ENCODE measurements at regions not wholly inside any gene's neighbourhood (a gene's known extent, or its start where the extent isn't known, plus 50 kb on each side); places are given as distances from the start of the nearest gene placed in this dataset.

GRCh38 chr5:15142458-15142857, 270.9 kb upstream of the ANKH start:
- Histone ChIP-seq H3K27me3 (ENCODE audit: control insufficient read depth, insufficient read depth, low read length) (no peaks in the 10 kb centered on the region), H3K36me3 (ENCODE audit: control insufficient read depth, insufficient read depth, low read length) (no peaks in the 10 kb centered on the region), H3K27ac (ENCODE audit: low read length) (no peak overlapping the region), H3K9me3 (ENCODE audit: control insufficient read depth, low read depth, low read length) (no peaks in the 10 kb centered on the region), H3K4me1 (ENCODE audit: control insufficient read depth, insufficient read depth, low read length) (no peaks in the 10 kb centered on the region), H3K4me3 (ENCODE audit: low read length) (no peak overlapping the region)
- WGBS (ENCODE audit: insufficient coverage, low lambda C conversion rate): 60% methylated on average over 1 of the region's 5 CpGs
- no peak for DNase-seq

GRCh38 chr5:15137414-15137813, 265.8 kb upstream of the ANKH start:
- Histone ChIP-seq H3K36me3 (ENCODE audit: control insufficient read depth, insufficient read depth, low read length) (no peaks in the 10 kb centered on the region), H3K4me1 (ENCODE audit: control insufficient read depth, insufficient read depth, low read length) (no peaks in the 10 kb centered on the region), H3K9me3 (ENCODE audit: control insufficient read depth, low read depth, low read length) (no peaks in the 10 kb centered on the region), H3K27me3 (ENCODE audit: control insufficient read depth, insufficient read depth, low read length) (no peaks in the 10 kb centered on the region), H3K4me3 (ENCODE audit: low read length) (no peak overlapping the region), H3K27ac (ENCODE audit: low read length) (no peak overlapping the region)
- no peak for DNase-seq
- 80% methylated on average over 1 of the region's 3 CpGs for WGBS (ENCODE audit: insufficient coverage, low lambda C conversion rate)

- Histone ChIP-seq H3K36me3 (ENCODE audit: control insufficient read depth, insufficient read depth, low read length) (no peaks in the 10 kb centered on the region), H3K27me3 (ENCODE audit: control insufficient read depth, insufficient read depth, low read length) (no peaks in the 10 kb centered on the region), H3K9me3 (ENCODE audit: control insufficient read depth, low read depth, low read length) (no peaks in the 10 kb centered on the region), H3K4me3 (ENCODE audit: low read length) (no peak overlapping the region), H3K27ac (ENCODE audit: low read length) (no peak overlapping the region), H3K4me1 (ENCODE audit: control insufficient read depth, insufficient read depth, low read length) (no peaks in the 10 kb centered on the region)
- no peak for DNase-seq
- WGBS (ENCODE audit: insufficient coverage, low lambda C conversion rate): no CpG with 5 or more reads among the region's 2 CpGs
These were observed 264.1 kb upstream of the ANKH start for GRCh38 chr5:15135661-15136060.

DNA sequence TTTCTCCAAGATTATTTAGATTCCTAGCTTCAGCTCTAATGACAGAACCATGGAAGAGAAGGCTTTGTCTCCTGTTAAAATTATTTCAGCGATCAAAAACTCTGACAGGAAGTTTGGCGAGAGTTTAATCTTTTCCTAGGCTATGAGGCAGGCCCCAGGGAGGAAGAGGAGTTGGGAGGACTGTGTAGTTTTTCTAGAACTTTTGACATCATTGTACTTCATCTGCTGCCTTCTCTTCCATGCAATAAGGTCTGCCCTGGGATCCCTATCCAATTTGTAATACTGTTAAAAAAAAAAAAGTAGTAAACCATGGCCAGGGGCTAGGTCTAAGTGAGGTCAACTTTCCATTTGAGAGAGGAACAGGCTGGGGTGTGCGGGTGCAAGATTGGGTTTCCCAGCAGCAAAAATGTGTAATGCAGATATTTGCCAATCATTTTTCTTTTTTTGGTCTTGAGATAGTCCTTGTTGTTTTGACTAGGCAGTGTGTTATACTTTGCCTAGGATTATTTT, 261.9 kb upstream of the ANKH start:
- H3K9me3 ChIP-seq (ENCODE audit: control insufficient read depth, low read depth, low read length): no peaks in the 10 kb centered on the region
- H3K4me1 ChIP-seq (ENCODE audit: control insufficient read depth, insufficient read depth, low read length): no peaks in the 10 kb centered on the region
- 100% methylated on average over 1 of the region's 3 CpGs for WGBS (ENCODE audit: insufficient coverage, low lambda C conversion rate)
- DNase-seq: no peak
- no peaks in the 10 kb centered on the region for H3K36me3 ChIP-seq (ENCODE audit: control insufficient read depth, insufficient read depth, low read length)
- H3K27ac ChIP-seq (ENCODE audit: low read length): no peak overlapping the region
- no peaks in the 10 kb centered on the region for H3K27me3 ChIP-seq (ENCODE audit: control insufficient read depth, insufficient read depth, low read length)
- no peak overlapping the region for H3K4me3 ChIP-seq (ENCODE audit: low read length)

DNA sequence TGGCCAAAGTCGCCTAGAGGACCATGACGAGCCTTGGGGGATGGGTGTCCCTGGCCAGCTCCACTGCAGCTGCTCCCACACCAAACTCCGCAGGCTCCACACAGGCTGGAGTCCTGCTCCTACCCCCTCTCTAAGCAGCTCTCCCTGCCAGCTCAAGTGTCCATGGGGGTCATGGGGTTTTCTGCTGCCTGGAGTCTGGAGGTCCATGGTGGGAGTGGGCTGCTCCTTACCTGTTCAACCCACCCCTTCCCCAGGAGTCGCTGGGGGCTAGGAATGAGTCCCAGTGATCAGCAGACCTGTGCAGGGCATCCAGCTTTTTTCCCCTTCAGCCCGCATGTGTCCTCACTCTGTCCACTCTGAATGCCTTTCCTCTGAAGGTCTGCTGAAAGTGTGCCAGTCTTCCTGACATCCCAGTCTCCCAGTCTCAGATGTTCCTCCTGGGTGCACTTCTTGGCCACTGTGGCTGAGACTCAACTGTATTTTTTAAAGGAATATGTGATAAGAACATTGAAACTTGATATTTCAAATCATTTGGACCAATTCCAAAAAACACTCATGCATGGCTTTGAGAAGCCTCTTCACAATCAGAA, 261.3 kb upstream of the ANKH start:
- H3K27ac ChIP-seq (ENCODE audit: low read length): no peak overlapping the region
- H3K27me3 ChIP-seq (ENCODE audit: control insufficient read depth, insufficient read depth, low read length): no peaks in the 10 kb centered on the region
- no peaks in the 10 kb centered on the region for H3K4me1 ChIP-seq (ENCODE audit: control insufficient read depth, insufficient read depth, low read length)
- H3K36me3 ChIP-seq (ENCODE audit: control insufficient read depth, insufficient read depth, low read length): no peaks in the 10 kb centered on the region
- no peak for DNase-seq
- no CpG with 5 or more reads among the region's 5 CpGs for WGBS (ENCODE audit: insufficient coverage, low lambda C conversion rate)
- no peaks in the 10 kb centered on the region for H3K9me3 ChIP-seq (ENCODE audit: control insufficient read depth, low read depth, low read length)
- H3K4me3 ChIP-seq (ENCODE audit: low read length): no peak overlapping the region

- no peak for DNase-seq
- no peaks in the 10 kb centered on the region for H3K4me1 ChIP-seq (ENCODE audit: control insufficient read depth, insufficient read depth, low read length)
- WGBS (ENCODE audit: insufficient coverage, low lambda C conversion rate): no CpG with 5 or more reads among the region's 5 CpGs
- no peaks in the 10 kb centered on the region for H3K27me3 ChIP-seq (ENCODE audit: control insufficient read depth, insufficient read depth, low read length)
- H3K27ac ChIP-seq (ENCODE audit: low read length): no peak overlapping the region
- no peaks in the 10 kb centered on the region for H3K36me3 ChIP-seq (ENCODE audit: control insufficient read depth, insufficient read depth, low read length)
- H3K4me3 ChIP-seq (ENCODE audit: low read length): no peak overlapping the region
- H3K9me3 ChIP-seq (ENCODE audit: control insufficient read depth, low read depth, low read length): no peaks in the 10 kb centered on the region
These were observed 260.3 kb upstream of the ANKH start for GRCh38 chr5:15131909-15132308.

GRCh38 chr5:15124871-15125568, 253.4 kb upstream of the ANKH start:
- no peaks in the 10 kb centered on the region for H3K27me3 ChIP-seq (ENCODE audit: control insufficient read depth, insufficient read depth, low read length)
- no peak overlapping the region for H3K4me3 ChIP-seq (ENCODE audit: low read length)
- DNase-seq: peak in 1 of 2 donors; percentile 20
- H3K9me3 ChIP-seq (ENCODE audit: control insufficient read depth, low read depth, low read length): no peaks in the 10 kb centered on the region
- H3K36me3 ChIP-seq (ENCODE audit: control insufficient read depth, insufficient read depth, low read length): no peaks in the 10 kb centered on the region
- no peak overlapping the region for H3K27ac ChIP-seq (ENCODE audit: low read length)
- no peaks in the 10 kb centered on the region for H3K4me1 ChIP-seq (ENCODE audit: control insufficient read depth, insufficient read depth, low read length)
- 67% methylated on average over 2 of the region's 2 CpGs for WGBS (ENCODE audit: insufficient coverage, low lambda C conversion rate)

- Histone ChIP-seq H3K36me3 (ENCODE audit: control insufficient read depth, insufficient read depth, low read length) (no peaks in the 10 kb centered on the region), H3K27me3 (ENCODE audit: control insufficient read depth, insufficient read depth, low read length) (no peaks in the 10 kb centered on the region), H3K9me3 (ENCODE audit: control insufficient read depth, low read depth, low read length) (no peaks in the 10 kb centered on the region), H3K27ac (ENCODE audit: low read length) (no peak overlapping the region), H3K4me3 (ENCODE audit: low read length) (no peak overlapping the region), H3K4me1 (ENCODE audit: control insufficient read depth, insufficient read depth, low read length) (no peaks in the 10 kb centered on the region)
- 75% methylated on average over 2 of the region's 3 CpGs for WGBS (ENCODE audit: insufficient coverage, low lambda C conversion rate)
- peak in 1 of 2 donors; percentile 15 for DNase-seq
These were observed 252.9 kb upstream of the ANKH start for GRCh38 chr5:15124461-15124860.

GRCh38 chr5:15117688-15118087, 246.1 kb upstream of the ANKH start:
- Histone ChIP-seq H3K9me3 (ENCODE audit: control insufficient read depth, low read depth, low read length) (no peaks in the 10 kb centered on the region), H3K4me3 (ENCODE audit: low read length) (no peak overlapping the region), H3K27me3 (ENCODE audit: control insufficient read depth, insufficient read depth, low read length) (no peaks in the 10 kb centered on the region), H3K36me3 (ENCODE audit: control insufficient read depth, insufficient read depth, low read length) (no peaks in the 10 kb centered on the region), H3K4me1 (ENCODE audit: control insufficient read depth, insufficient read depth, low read length) (no peaks in the 10 kb centered on the region), H3K27ac (ENCODE audit: low read length) (no peak overlapping the region)
- WGBS (ENCODE audit: insufficient coverage, low lambda C conversion rate): 100% methylated on average over 1 of the region's 5 CpGs
- DNase-seq: no peak

DNA sequence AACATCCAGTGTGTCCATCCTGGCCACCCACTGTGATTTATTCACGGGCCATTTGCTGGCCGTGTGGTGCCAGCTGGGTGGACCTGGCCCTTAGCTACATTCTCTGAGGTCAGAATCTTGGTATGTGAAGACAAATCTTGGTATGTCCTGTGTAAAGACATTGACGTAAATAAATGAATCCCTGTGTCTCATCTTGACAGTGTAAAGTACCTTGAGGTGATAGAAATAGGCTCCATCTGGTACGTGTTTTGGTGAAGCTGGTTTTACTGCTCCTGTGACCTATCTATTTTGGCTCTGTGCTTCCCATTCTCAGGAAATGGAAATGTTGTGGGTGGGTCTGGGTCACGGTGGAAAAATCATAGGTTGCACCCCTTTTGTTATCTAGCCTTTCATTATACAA, 245.4 kb upstream of the ANKH start:
- Histone ChIP-seq H3K4me3 (ENCODE audit: low read length) (no peak overlapping the region), H3K36me3 (ENCODE audit: control insufficient read depth, insufficient read depth, low read length) (no peaks in the 10 kb centered on the region), H3K9me3 (ENCODE audit: control insufficient read depth, low read depth, low read length) (no peaks in the 10 kb centered on the region), H3K4me1 (ENCODE audit: control insufficient read depth, insufficient read depth, low read length) (no peaks in the 10 kb centered on the region), H3K27ac (ENCODE audit: low read length) (no peak overlapping the region), H3K27me3 (ENCODE audit: control insufficient read depth, insufficient read depth, low read length) (no peaks in the 10 kb centered on the region)
- no CpG with 5 or more reads among the region's 5 CpGs for WGBS (ENCODE audit: insufficient coverage, low lambda C conversion rate)
- no peak for DNase-seq
